Activated CD4-positive, alpha-beta memory T cell treated with anti-CD3 and anti-CD28 coated beads, Interleukin-2, amount 10 ng/mL, durations not matched to agents 7 days and 5 days (primary cell): ENCODE measurements at regions not wholly inside any gene's neighbourhood (a gene's known extent, or its start where the extent isn't known, plus 50 kb on each side); places are given as distances from the start of the nearest gene placed in this dataset.

ENCODE experiments used
- CTCF ChIA-PET: fragments of 350-600 bp; sonication (Branson Sonifier 250); formaldehyde crosslinking; loops from one replicate; lab custom pipeline; 2021; ENCODE audit warnings: antibody characterized with exemption, inconsistent platforms; lab: Charles Lee
- POLR2A ChIA-PET: fragments of 350-600 bp; sonication (Branson Sonifier 250); formaldehyde crosslinking; loops from one replicate; lab custom pipeline; 2021; ENCODE audit warnings: antibody characterized with exemption; lab: Charles Lee
- DNase-seq: peaks from one replicate; pipeline ENCODE4 v3.0.0-alpha.2; 2020
- H3K27ac Mint-ChIP-seq: one replicate; pipeline ENCODE4 v1.8.0; 2021; ENCODE audit warnings: mild to moderate bottlenecking, mixed read lengths
- H3K27me3 Mint-ChIP-seq: one replicate; pipeline ENCODE4 v1.8.0; 2021; ENCODE audit warnings: mixed read lengths
- H3K36me3 Mint-ChIP-seq: one replicate; pipeline ENCODE4 v1.8.0; 2021; ENCODE audit warnings: low read depth, mixed read lengths
- H3K4me1 Mint-ChIP-seq: one replicate; pipeline ENCODE4 v1.8.0; 2021; ENCODE audit warnings: mixed read lengths
- H3K4me3 Mint-ChIP-seq: one replicate; pipeline ENCODE4 v1.8.0; 2021; ENCODE audit warnings: mild to moderate bottlenecking, mixed read lengths
- H3K9me3 Mint-ChIP-seq: one replicate; pipeline ENCODE4 v1.8.0; 2021; ENCODE audit warnings: mixed read lengths

- ChIA-PET POLR2A (no interaction called here), CTCF (no interaction called here)
- peaks cover 9% of the 10 kb centered on the region for H3K27me3 Mint-ChIP-seq
These were observed 62.9 kb upstream of the OXGR1 start for GRCh38 chr13:97057176-97057575.

GRCh38 chr13:97058391-97058790, 64.1 kb upstream of the OXGR1 start:
- Mint-ChIP-seq H3K4me1 (no peaks in the 10 kb centered on the region), H3K27ac (no peak overlapping the region), H3K27me3 (peaks cover 11% of the 10 kb centered on the region), H3K4me3 (no peak overlapping the region), H3K9me3 (no peaks in the 10 kb centered on the region), H3K36me3 (no peaks in the 10 kb centered on the region)
- no peak for DNase-seq
- ChIA-PET POLR2A (no interaction called here), CTCF (no interaction called here)

More at GRCh38 chr13:97057176-97057575, 62.9 kb upstream of the OXGR1 start:
- no peaks in the 10 kb centered on the region for H3K36me3 Mint-ChIP-seq
- no peak for DNase-seq
- no peaks in the 10 kb centered on the region for H3K4me1 Mint-ChIP-seq
- no peak overlapping the region for H3K27ac Mint-ChIP-seq
- H3K9me3 Mint-ChIP-seq: no peaks in the 10 kb centered on the region
- no peak overlapping the region for H3K4me3 Mint-ChIP-seq

GRCh38 chr13:97058926-97059325, 64.7 kb upstream of the OXGR1 start:
- H3K4me3 Mint-ChIP-seq: no peak overlapping the region
- H3K9me3 Mint-ChIP-seq: no peaks in the 10 kb centered on the region
- CTCF ChIA-PET: no interaction called here
- POLR2A ChIA-PET: no interaction called here
- H3K27ac Mint-ChIP-seq: no peak overlapping the region
- peaks cover 11% of the 10 kb centered on the region for H3K27me3 Mint-ChIP-seq
- no peak for DNase-seq
- no peaks in the 10 kb centered on the region for H3K4me1 Mint-ChIP-seq
- no peaks in the 10 kb centered on the region for H3K36me3 Mint-ChIP-seq

GRCh38 chr13:97067017-97067895, 73.0 kb upstream of the OXGR1 start:
- no peak overlapping the region for H3K27ac Mint-ChIP-seq
- ChIA-PET POLR2A (no interaction called here), CTCF (no interaction called here)
- H3K9me3 Mint-ChIP-seq: no peaks in the 10 kb centered on the region
- peaks cover 8% of the 10 kb centered on the region for H3K27me3 Mint-ChIP-seq
- H3K4me1 Mint-ChIP-seq: no peaks in the 10 kb centered on the region
- no peak overlapping the region for H3K4me3 Mint-ChIP-seq
- H3K36me3 Mint-ChIP-seq: no peaks in the 10 kb centered on the region
- DNase-seq: no peak

GRCh38 chr13:97068151-97068550, 73.9 kb upstream of the OXGR1 start:
- Mint-ChIP-seq H3K36me3 (no peaks in the 10 kb centered on the region), H3K4me3 (no peak overlapping the region), H3K27me3 (peaks cover 6% of the 10 kb centered on the region), H3K4me1 (no peaks in the 10 kb centered on the region), H3K27ac (no peak overlapping the region), H3K9me3 (no peaks in the 10 kb centered on the region)
- ChIA-PET POLR2A (no interaction called here), CTCF (no interaction called here)
- DNase-seq: no peak

- Mint-ChIP-seq H3K9me3 (peaks cover 1% of the 10 kb centered on the region), H3K27ac (no peak overlapping the region), H3K27me3 (peaks cover 7% of the 10 kb centered on the region), H3K4me1 (no peaks in the 10 kb centered on the region), H3K36me3 (no peaks in the 10 kb centered on the region), H3K4me3 (no peak overlapping the region)
- CTCF ChIA-PET: no interaction called here
- POLR2A ChIA-PET: no interaction called here
- no peak for DNase-seq
These were observed 75.0 kb upstream of the OXGR1 start for GRCh38 chr13:97069050-97069815.

- peaks cover 5% of the 10 kb centered on the region for H3K27me3 Mint-ChIP-seq
- ChIA-PET POLR2A (no interaction called here), CTCF (no interaction called here)
- no peaks in the 10 kb centered on the region for H3K4me1 Mint-ChIP-seq
- no peak overlapping the region for H3K27ac Mint-ChIP-seq
- H3K9me3 Mint-ChIP-seq: peaks cover 5% of the 10 kb centered on the region
- H3K4me3 Mint-ChIP-seq: no peak overlapping the region
- H3K36me3 Mint-ChIP-seq: no peaks in the 10 kb centered on the region
- no peak for DNase-seq
These were observed 78.0 kb upstream of the OXGR1 start for GRCh38 chr13:97072297-97072696.

GRCh38 chr13:97074618-97075017, 80.3 kb upstream of the OXGR1 start:
- H3K4me3 Mint-ChIP-seq: no peak overlapping the region
- H3K27ac Mint-ChIP-seq: no peak overlapping the region
- ChIA-PET CTCF (no interaction called here), POLR2A (no interaction called here)
- H3K4me1 Mint-ChIP-seq: no peaks in the 10 kb centered on the region
- peaks cover 5% of the 10 kb centered on the region for H3K27me3 Mint-ChIP-seq
- DNase-seq: no peak
- H3K9me3 Mint-ChIP-seq: peaks cover 5% of the 10 kb centered on the region
- H3K36me3 Mint-ChIP-seq: no peaks in the 10 kb centered on the region

- peaks cover 5% of the 10 kb centered on the region for H3K27me3 Mint-ChIP-seq
- H3K36me3 Mint-ChIP-seq: no peaks in the 10 kb centered on the region
- peaks cover 5% of the 10 kb centered on the region for H3K9me3 Mint-ChIP-seq
- no peak overlapping the region for H3K4me3 Mint-ChIP-seq
- ChIA-PET POLR2A (no interaction called here), CTCF (no interaction called here)
- DNase-seq: no peak
- H3K27ac Mint-ChIP-seq: no peak overlapping the region
- H3K4me1 Mint-ChIP-seq: no peaks in the 10 kb centered on the region
These were observed 82.6 kb upstream of the OXGR1 start for GRCh38 chr13:97076898-97077297.

GRCh38 chr13:97077341-97077740, 83.1 kb upstream of the OXGR1 start:
- Mint-ChIP-seq H3K27ac (no peak overlapping the region), H3K9me3 (peaks cover 5% of the 10 kb centered on the region), H3K27me3 (peaks cover 5% of the 10 kb centered on the region), H3K36me3 (no peaks in the 10 kb centered on the region), H3K4me1 (no peaks in the 10 kb centered on the region), H3K4me3 (no peak overlapping the region)
- DNase-seq: no peak
- CTCF ChIA-PET: interaction anchor here (0.8 kb wide), 1 partner anchor 282 kb away, joined by 4 read pairs; no protein-coding TSS in a partner anchor
- POLR2A ChIA-PET: no interaction called here

- Mint-ChIP-seq H3K9me3 (no peaks in the 10 kb centered on the region), H3K36me3 (no peaks in the 10 kb centered on the region), H3K27ac (no peak overlapping the region), H3K27me3 (no peaks in the 10 kb centered on the region), H3K4me3 (no peak overlapping the region), H3K4me1 (no peaks in the 10 kb centered on the region)
- ChIA-PET POLR2A (no interaction called here), CTCF (no interaction called here)
- no peak for DNase-seq
These were observed 85.5 kb upstream of the OXGR1 start for GRCh38 chr13:97079726-97080125.

- CTCF ChIA-PET: interaction anchor here (0.6 kb wide), 1 partner anchor 51 kb away, joined by 4 read pairs; no protein-coding TSS in a partner anchor
- no peak overlapping the region for H3K27ac Mint-ChIP-seq
- H3K36me3 Mint-ChIP-seq: no peaks in the 10 kb centered on the region
- no peaks in the 10 kb centered on the region for H3K9me3 Mint-ChIP-seq
- POLR2A ChIA-PET: no interaction called here
- H3K27me3 Mint-ChIP-seq: no peaks in the 10 kb centered on the region
- H3K4me1 Mint-ChIP-seq: no peaks in the 10 kb centered on the region
- DNase-seq: no peak
- no peak overlapping the region for H3K4me3 Mint-ChIP-seq
These were observed 88.4 kb upstream of the OXGR1 start for GRCh38 chr13:97082461-97083207.

- peaks cover 5% of the 10 kb centered on the region for H3K27me3 Mint-ChIP-seq
- H3K27ac Mint-ChIP-seq: no peak overlapping the region
- H3K4me3 Mint-ChIP-seq: no peak overlapping the region
- no peaks in the 10 kb centered on the region for H3K4me1 Mint-ChIP-seq
- no peak for DNase-seq
- no peaks in the 10 kb centered on the region for H3K9me3 Mint-ChIP-seq
- no peaks in the 10 kb centered on the region for H3K36me3 Mint-ChIP-seq
- CTCF ChIA-PET: no interaction called here
- POLR2A ChIA-PET: no interaction called here
These were observed 96.9 kb upstream of the OXGR1 start for GRCh38 chr13:97091196-97091595.
